ENCODE measurements at regions not wholly inside any gene's neighbourhood (a gene's known extent, or its start where the extent isn't known, plus 50 kb on each side); places are given as distances from the start of the nearest gene placed in this dataset.

DNA sequence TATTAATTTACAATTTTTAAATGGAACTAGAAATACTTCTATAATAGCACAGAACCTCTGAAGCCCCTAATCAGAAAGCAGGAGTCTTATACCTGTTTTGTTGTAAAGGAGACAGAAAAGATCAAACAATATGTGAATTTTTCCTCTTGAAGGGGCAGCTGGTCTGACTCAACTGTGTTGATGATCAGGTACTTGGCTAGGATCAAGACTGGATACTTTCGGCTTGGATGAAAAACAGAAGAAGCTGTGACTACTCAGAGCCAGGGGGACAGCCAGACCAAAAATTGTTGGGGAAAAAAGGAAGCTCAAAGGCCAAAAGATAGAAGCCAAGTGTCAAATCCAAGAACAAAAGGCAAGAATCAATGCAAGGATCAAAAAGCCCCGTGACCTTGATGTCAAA lies 195.6 kb downstream of the KCTD12 start:
- WGBS, 2 donors = 63 to 70% methylated on average over 2 of the region's 2 CpGs
- Histone ChIP-seq H3K9me3 (no peaks in the 10 kb centered on the region), H3K27me3 (no peaks in the 10 kb centered on the region), H3K4me3 (no peak overlapping the region), H3K36me3 (no peaks in the 10 kb centered on the region), H3K27ac (peak overlapping the region in 1 of 4 donors; percentile 29), H3K4me1 (peaks cover 0 to 9% (median 5%) of the 10 kb centered on the region in 4 donors)
- ATAC-seq (ENCODE audit: low FRiP score in 2 of 2) (no peak), DNase-seq (no peak)
- no peak for TF ChIP-seq POLR2A (IDR thresholded peaks at IDR 0.05)
- no peak for TF ChIP-seq EP300 (IDR thresholded peaks at IDR 0.05)
- TF ChIP-seq, protein P1, sequence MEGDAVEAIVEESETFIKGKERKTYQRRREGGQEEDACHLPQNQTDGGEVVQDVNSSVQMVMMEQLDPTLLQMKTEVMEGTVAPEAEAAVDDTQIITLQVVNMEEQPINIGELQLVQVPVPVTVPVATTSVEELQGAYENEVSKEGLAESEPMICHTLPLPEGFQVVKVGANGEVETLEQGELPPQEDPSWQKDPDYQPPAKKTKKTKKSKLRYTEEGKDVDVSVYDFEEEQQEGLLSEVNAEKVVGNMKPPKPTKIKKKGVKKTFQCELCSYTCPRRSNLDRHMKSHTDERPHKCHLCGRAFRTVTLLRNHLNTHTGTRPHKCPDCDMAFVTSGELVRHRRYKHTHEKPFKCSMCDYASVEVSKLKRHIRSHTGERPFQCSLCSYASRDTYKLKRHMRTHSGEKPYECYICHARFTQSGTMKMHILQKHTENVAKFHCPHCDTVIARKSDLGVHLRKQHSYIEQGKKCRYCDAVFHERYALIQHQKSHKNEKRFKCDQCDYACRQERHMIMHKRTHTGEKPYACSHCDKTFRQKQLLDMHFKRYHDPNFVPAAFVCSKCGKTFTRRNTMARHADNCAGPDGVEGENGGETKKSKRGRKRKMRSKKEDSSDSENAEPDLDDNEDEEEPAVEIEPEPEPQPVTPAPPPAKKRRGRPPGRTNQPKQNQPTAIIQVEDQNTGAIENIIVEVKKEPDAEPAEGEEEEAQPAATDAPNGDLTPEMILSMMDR (IDR thresholded peaks at IDR 0.05) = no peak
- TF ChIP-seq POLR2AphosphoS5 (IDR thresholded peaks at IDR 0.05) = no peak

DNA sequence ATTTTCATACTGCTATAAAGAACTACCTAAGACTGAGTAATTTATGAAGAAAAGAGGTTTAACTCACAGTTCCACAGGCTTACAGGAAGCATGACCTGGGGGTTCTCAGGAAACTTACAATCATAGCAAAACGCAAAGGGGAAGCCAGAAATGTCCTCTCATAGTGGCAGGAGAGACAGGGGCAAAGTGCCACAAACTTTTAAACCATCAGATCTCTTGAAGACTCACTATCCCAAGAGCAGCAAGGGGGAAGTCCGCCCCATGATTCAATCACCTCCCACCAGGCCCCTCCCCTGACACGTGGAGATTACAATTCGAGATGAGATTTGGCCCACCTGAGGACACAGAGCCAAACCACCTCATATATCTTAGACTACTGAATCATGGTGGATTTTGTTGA lies 198.7 kb downstream of the KCTD12 start:
- Histone ChIP-seq H3K9me3 (no peaks in the 10 kb centered on the region), H3K27ac (peak overlapping the region in 2 of 4 donors; percentile 30 to 64), H3K4me3 (no peak overlapping the region), H3K36me3 (no peaks in the 10 kb centered on the region), H3K27me3 (no peaks in the 10 kb centered on the region), H3K4me1 (peaks cover 0 to 13% (median 11%) of the 10 kb centered on the region in 4 donors)
- 51 to 60% methylated on average over 4 of the region's 4 CpGs for WGBS, 2 donors
- TF ChIP-seq EP300 (IDR thresholded peaks at IDR 0.05) = no peak
- no peak for DNase-seq
- no peak for ATAC-seq (ENCODE audit: low FRiP score in 2 of 2)

DNA sequence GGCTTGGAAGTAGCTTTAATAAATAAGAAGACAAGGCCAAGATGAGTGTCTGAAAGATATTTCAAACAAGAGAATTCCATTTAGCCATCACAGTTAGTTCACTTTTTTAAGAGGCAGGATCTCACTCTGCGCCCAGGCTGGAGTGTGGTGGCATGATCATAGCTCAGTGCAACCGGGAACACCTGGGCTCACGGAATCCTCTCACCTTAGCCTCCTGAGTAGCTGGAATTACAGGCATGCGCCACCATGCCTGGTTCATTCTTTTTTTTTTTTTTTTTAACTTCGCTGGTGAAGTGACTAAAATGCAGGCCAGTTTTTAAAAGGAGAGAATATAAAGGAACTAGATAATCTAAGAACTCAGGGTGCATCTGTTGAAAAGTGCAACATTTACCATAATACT lies 200.3 kb downstream of the KCTD12 start:
- H3K4me1 ChIP-seq = peaks cover 0 to 13% (median 11%) of the 10 kb centered on the region in 4 donors
- H3K4me3 ChIP-seq = no peak overlapping the region
- no peaks in the 10 kb centered on the region for H3K9me3 ChIP-seq
- ATAC-seq (ENCODE audit: low FRiP score in 2 of 2) (no peak), DNase-seq (no peak)
- H3K27ac ChIP-seq = no peak overlapping the region
- H3K27me3 ChIP-seq = no peaks in the 10 kb centered on the region
- TF ChIP-seq POLR2AphosphoS5 (IDR thresholded peaks at IDR 0.05) (no peak), EP300 (IDR thresholded peaks at IDR 0.05) (no peak), POLR2A (IDR thresholded peaks at IDR 0.05) (no peak)
- TF ChIP-seq, protein P1 (IDR thresholded peaks at IDR 0.05) = no peak
- no peaks in the 10 kb centered on the region for H3K36me3 ChIP-seq
- WGBS, 2 donors = 89 to 94% methylated on average over 5 of the region's 5 CpGs

DNA sequence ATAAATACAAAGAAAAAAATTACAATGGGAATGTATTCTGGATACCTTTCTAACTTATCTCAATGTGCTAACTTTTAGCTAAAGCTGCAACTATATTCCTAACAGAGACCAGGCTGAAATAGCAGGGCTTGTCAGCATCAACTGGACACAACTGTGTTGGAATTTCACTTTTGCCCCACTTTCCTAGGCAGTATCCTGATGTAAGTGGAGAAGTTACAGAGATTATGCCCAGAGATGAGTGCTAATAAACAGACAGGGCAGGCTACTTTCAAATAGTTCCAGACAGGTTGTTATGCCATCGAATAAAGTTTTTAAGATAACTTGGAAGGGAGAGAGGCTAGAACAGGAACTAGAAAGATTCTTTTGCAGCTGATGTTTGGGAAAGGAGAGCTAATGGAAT lies 201.9 kb downstream of the KCTD12 start:
- Histone ChIP-seq H3K36me3 (no peaks in the 10 kb centered on the region), H3K4me1 (peaks cover 0 to 13% (median 11%) of the 10 kb centered on the region in 4 donors), H3K9me3 (no peaks in the 10 kb centered on the region), H3K4me3 (no peak overlapping the region), H3K27ac (no peak overlapping the region), H3K27me3 (no peaks in the 10 kb centered on the region)
- ATAC-seq (ENCODE audit: low FRiP score in 2 of 2) (no peak), DNase-seq (no peak)
- 34 to 47% methylated on average over 1 of the region's 1 CpG for WGBS, 2 donors
- TF ChIP-seq EP300 (IDR thresholded peaks at IDR 0.05) (no peak), POLR2A (IDR thresholded peaks at IDR 0.05) (no peak), POLR2AphosphoS5 (IDR thresholded peaks at IDR 0.05) (no peak)
- TF ChIP-seq, protein P1 (IDR thresholded peaks at IDR 0.05) = no peak

DNA sequence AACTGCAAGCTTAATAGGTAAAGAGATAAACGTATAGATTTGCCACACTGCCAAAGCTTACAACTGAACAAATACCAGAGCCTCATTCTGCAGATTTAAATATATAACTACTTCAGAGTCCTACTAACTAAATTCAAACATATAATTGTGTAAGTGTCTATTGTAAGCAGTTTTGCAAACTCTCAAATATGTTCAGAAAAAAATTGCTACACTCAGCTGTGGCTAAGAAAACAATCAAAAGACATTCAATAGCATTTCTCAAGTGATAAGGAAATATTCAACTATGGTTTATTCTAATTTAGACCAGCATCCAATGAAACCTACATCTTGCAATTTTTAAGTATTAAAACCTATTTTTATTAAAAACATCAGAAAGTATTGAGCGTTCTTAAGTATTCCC lies 202.4 kb downstream of the KCTD12 start:
- no peak for DNase-seq
- ATAC-seq (ENCODE audit: low FRiP score in 2 of 2) = no peak
- Histone ChIP-seq H3K27me3 (no peaks in the 10 kb centered on the region), H3K9me3 (no peaks in the 10 kb centered on the region), H3K4me1 (peaks cover 0 to 13% (median 11%) of the 10 kb centered on the region in 4 donors), H3K36me3 (no peaks in the 10 kb centered on the region), H3K4me3 (no peak overlapping the region), H3K27ac (no peak overlapping the region)
- TF ChIP-seq, protein P1 (IDR thresholded peaks at IDR 0.05) = no peak
- TF ChIP-seq EP300 (IDR thresholded peaks at IDR 0.05) (no peak), POLR2A (IDR thresholded peaks at IDR 0.05) (no peak), POLR2AphosphoS5 (IDR thresholded peaks at IDR 0.05) (no peak)
- 68 to 72% methylated on average over 2 of the region's 2 CpGs for WGBS, 2 donors

Data from upper lobe of left lung (tissue), 6 donors.